Activated naive CD4-positive, alpha-beta T cell (primary cell): ENCODE measurements at regions not wholly inside any gene's neighbourhood (a gene's known extent, or its start where the extent isn't known, plus 50 kb on each side); places are given as distances from the start of the nearest gene placed in this dataset.
"Not testable (repeated sequence)": the region's sequence is repeated elsewhere in the genome, so short reads cannot be mapped to it uniquely, and the experiment has no call there.

Experiments used
- DNase-seq, 4 experiments: peaks; one replicate each; lab custom pipeline; 2025; lab: John Stamatoyannopoulos, UW

DNA sequence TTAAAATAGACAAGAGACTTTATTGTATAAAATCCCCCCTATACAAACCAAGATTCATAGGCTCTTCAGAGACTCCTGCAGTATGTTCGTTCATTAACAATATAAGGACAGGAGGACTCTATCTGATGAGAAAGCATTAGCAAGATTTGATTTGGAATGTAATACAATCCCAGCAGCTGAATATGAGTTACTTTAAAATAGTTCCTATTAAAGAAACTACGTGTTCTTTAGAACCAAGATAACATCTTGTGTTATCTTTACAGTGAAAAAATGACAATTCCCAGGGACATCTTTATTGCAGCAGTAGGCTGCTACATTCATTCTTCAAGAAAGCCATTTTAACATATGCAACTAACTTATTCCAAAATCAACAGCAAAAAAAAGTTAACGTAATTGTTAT is 1360.1 kb upstream of the GJE1 start:
- no peak for DNase-seq

DNA sequence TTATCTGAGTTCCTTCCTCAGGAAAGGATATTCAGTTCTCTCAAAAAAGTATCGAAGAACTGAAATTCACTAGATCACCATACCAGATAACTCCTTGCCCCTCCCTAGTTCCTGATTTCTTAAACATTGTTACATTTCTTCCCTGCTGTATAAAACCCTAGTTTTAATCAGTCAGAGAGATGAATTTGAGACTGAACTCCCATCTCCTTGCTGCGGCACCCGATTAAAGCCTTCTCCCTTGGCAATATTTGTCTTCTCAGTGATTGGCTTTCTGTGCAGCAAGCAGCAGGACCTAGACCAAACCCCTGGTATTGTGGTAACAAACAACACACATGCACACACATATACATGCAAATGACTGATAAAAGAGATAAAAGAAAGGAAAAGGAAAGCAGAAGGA is 1364.6 kb upstream of the GJE1 start:
- no peak for DNase-seq

DNA sequence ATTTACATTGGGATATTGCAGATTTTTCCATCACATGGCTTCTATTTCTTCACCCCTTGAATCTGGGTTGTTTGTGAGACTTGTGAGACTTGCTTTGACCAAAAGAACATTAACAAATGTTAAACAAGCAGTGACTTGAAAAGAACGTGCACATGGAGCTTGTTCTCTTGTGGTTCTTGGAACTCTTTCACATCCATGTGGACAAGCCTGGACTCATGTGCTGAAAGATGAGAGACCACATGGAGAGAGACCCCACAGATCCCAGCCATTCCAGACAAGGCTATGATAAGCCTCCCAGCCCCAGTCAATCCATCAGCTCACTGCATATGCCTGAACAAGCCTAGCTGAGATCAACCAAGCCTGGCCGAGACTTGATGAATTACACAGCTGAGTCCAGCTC is 1365.7 kb upstream of the GJE1 start:
- DNase-seq, result no peak

DNA sequence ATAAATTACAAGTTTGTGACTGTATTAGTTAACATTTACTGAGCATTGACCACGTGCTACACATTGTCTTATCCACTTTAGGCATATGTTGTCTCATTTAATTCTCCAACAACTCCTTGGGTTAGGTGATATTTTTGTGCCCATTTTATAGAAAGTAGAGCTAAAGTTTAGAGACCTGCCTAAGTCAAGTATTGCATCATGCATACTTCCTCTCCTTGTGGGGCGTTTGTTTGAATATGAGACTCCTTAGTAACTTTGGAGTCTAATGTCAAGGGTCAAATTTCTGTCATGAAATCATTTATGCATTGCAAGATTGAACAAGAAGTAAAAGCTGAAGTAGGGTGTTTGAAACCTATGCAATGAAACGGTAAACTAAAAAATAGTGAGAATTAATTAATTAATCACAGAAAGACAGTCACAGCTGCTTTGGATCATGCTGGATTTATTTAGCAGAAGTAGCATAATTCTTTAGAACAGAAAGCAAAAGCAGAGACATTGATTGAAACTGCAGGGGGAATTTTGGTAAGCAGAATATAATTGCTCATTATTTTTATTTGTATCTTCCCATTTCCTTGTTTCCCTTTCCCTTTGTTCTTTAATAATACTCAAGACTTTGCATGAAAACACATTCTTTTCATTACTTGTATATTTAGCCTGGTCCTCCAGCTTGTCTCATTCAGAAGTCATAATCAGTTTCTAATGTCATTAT is 1374.4 kb upstream of the GJE1 start:
- DNase-seq, result no peak

DNA sequence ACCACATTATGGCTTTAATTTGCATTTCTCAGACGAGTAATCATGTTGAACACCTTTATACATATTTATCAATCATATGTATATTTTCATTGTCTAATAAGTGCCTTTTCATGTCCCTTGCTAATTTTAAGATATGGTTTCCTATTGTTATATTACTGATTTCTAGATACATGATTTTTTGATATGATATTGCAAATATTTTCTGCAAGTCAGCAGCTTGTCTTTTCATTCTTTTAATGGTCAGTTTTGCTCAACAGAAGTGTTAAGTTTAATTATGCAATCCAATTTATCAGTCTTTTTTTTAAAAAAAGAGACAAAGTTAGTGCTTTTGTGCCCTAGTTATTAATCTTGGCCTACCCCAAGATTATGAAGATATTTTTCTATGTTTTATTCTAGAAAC is 1377.8 kb upstream of the CITED2 start:
- no peak for DNase-seq

DNA sequence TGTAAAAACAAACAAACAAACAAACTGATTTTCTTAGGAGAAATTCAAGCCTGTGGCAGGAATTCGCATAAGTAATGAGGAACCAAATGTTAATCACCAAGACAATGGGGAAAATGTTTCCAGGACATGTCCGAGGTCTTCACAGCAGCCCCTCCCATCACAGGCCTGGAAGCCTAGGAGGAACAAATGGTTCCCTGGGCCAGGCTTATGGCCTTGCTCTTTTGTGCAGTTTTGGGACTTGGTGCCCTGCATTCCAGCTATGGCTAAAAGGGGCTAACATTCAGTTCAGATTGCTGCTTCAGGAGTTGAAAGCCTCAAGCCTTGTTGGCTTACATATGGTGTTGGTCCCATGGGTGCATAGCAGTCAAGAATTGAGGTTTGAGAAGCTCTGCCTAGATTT is 1372.7 kb upstream of the CITED2 start:
- no peak for DNase-seq

DNA sequence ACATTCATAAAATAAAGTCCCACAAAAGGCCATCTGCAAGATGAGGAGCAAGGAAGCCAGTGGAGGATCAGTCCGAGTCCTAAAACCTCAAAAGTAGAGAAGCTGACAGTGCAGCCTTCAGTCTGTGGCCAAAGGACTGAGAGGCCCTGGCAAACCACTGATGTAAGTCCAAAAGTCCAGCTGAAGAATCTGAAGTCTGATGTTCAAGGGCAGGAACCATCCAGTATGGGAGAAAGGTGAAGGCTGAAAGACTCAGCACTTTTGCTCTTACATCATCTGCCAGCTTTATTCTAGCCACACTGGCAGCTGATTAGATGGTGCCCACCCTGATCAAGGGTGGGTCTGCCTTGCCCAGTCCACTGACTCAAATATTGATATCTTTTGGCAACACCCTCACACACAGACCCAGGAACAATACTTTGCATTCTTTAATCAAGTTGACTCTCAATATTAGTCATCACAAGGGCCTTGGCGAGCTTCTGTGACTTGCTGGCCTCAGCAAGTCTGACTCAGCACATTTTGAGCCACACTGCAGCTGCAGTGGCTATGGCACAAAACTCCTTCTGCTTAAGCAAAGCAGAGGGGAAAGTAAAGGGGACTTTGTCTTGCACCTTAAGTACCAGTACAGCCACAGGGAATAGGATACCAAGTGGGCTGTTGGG is 1370.3 kb upstream of the CITED2 start:
- DNase-seq, result no peak

DNA sequence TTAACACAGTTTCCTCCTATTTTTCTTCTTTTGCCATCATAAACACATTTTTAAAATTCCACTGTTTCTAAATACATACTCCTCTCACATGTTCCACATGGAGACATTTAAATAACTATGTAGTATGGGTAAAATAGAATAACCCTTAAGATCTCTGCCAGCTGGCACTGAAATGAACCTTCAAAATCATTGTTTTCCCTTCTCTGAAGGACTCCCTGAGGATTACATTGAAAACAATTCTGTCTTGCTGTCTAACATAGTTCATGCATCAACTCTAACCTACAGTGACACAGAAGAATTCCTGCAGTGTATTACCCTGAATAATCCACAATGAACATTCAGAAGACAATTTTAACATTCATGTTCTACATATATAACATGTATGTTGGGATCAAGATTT is 1361.8 kb upstream of the CITED2 start:
- DNase-seq, result no peak

DNA sequence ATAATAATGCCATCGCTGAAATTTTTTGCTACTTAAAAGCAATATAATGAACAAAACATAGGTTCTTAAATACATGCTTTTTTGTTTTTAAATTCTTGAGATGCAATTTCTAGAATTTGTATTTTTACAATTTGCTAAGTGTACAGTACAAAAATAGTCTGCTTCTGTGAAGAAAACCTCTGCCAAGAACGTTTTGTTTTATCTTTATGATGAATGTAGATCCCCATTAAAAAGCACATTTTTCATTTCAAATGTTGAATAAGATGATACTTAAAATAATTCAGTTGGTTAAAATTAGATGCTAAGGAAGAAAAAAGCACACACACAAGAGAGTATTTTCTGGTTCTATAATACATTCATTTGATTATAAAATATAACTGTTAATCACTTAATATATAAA is 1358.5 kb upstream of the CITED2 start:
- DNase-seq, result no peak

DNA sequence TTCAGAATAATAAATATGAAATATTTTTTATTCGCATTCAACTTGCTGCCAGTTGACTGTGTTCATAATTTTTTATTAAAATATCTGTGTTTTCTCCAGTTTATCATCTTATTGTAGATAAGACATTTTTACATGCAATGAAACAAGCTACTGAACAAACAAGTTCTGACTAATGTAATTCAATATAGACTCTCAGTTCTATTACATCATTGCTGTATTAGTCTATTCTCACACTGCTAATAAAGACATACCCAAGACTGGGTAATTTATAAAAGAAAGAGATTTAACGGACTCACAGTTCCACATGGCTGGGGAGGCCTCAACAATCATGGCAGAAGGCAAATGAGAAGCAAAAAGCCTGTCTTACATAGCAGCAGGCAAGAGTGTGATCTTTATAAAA is 1357.7 kb upstream of the CITED2 start:
- DNase-seq, result no peak

DNA sequence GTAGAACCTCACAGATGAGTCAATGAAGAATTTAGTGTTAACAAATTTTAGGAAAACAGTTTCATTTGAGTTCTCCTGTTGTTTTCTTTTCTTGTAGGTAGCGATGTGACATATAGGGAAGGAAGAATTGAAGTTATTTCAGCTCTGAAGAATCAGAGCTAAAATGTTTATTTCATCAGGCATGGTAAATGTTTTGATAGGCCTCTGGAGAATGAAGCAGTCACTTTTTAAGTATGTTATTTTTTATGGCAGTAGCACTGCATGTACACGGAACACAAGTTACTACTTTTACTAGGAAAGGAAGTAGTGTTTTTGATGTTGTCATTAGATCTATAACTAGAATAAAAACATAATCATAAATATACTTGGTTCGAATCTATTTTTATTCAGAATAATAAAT is 1357.3 kb upstream of the CITED2 start:
- DNase-seq, result no peak

DNA sequence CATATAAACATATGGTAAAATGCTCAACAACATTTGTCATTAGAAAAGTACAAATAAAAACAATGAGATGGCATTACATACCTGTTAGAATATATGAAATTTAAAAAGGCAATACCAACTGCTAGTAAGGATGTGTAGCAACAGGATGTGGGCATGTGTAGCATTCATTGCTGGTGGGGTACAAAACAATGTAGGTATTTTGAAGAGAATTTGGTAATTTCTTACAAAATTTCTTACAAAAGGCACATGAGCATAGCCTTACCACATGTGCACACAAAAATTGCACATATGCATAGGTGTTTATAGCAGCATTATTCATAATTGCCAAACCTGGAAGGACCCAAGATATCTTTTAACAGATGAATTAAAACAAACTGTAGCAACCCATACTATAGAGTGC is 1355.1 kb upstream of the CITED2 start:
- no peak for DNase-seq

DNA sequence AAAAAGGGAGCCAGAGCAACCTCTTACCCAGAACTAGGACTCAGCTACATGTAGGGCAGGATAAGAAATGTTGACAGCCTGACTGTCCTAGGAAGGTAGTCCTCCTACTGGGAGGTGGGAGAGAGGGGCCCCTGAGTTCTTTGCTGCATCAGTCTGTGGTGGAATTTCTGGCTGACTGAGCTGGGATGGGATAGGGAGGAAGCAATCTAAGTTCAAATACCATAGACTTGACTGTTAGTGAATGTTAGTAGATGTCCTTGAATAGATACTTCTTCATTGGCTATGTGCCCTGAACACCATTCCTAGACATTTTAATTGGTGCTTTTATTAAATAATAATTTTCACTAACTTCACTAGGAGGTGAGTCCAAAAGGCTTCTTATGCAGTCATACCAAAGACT is 1343.6 kb upstream of the CITED2 start:
- no peak for DNase-seq

DNA sequence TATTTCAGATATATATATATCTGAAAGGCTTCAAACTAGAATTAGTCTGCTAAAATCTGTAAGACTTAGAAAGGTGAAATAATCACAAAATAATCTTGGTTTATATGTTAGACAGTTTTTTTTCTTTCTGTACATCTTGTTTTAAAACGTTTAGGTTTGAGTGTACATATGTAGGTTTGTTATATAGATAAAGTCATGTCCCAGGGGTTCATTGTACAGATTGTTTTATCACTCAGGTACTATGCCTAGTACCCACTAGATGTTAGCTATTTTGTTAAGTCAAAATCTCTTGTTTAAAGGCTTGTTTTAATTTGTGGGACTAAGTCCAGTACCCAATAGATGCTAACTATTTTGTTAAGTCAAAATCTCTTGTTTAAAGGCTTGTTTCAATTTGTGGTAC is 1339.0 kb upstream of the CITED2 start:
- DNase-seq, result no peak

DNA sequence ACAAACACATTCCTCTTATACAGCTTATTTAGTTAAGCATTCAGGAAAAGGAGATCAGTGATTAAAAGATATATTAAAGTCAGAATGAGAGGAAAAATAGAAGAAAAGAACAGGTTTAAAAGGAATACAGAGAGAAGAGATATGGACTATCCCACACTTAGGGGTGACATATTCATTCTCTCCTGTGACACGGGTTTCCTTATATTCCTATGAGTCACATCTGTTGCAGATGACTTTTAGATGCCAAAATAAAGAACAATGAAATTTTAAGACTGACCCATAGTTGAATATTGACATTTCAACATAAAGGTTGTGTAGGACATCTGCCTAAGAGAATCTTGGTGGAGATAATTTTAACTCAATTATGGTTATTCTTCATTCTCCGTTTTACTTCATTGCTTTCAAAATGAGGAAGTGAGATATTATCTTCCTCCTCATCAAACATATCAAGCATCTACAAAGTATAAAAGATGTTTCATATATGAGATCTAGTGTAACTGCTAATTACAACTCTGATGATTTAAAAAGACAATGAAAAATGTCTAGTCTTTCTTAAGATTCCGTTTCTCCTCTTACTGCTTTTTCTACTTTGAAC is 1336.7 kb upstream of the CITED2 start:
- no peak for DNase-seq

DNA sequence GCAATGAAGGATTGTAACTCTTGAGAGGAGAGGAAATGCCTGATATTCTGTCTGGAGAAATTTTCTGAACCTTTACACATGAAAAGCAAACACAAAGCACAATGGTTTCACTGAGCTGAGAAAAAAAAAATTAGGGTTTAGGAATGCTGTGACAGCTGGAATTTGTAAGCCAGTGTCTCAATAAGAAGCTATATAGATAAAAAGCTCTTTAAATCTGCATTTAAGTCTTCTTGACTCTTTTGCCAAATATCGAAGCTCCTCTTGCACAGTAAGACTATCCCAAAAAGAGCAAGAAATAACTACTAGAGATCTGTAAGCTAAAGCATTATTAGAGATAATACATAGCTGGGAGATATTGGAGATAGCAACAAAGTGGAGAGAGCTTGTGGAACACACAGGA is 1334.0 kb upstream of the CITED2 start:
- DNase-seq, result no peak

DNA sequence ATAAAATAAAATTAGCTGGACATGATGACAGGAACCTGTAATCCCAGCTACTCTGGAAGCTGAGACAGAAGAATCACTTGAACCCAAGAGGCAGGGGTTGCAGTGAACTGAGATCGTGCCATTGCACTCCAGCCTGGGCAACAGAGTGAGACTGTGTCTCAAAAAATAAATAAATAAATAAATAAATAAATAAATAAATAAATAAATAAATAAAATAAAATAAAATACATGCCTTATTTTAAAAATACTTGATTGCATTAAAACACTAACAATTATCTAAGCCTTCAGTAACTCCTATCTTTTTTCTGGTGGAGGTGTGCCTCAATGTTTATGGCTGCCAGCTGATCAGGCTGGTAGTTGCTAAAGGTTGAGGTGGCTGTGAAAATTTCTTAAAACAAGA is 1329.6 kb upstream of the CITED2 start:
- DNase-seq, result not testable (repeated sequence)

DNA sequence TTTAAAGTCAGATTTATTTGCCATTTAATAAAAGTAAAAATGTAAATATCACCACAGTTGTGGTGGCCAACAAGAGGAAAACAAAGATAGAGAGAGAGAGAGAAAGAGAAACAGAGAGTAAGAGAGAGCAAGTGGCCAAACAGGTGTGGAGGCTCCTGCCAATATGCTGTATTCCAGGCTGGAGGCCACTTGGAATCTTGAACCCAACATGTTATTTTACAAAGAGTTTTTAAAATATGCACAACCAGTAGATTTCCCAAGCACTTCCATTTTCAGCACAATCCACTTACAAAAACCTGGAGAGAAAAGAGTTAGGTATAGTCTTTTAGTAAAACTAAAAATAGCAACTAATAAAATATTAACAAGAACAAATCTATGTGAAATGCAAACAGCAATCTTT is 1323.1 kb upstream of the CITED2 start:
- no peak for DNase-seq

DNA sequence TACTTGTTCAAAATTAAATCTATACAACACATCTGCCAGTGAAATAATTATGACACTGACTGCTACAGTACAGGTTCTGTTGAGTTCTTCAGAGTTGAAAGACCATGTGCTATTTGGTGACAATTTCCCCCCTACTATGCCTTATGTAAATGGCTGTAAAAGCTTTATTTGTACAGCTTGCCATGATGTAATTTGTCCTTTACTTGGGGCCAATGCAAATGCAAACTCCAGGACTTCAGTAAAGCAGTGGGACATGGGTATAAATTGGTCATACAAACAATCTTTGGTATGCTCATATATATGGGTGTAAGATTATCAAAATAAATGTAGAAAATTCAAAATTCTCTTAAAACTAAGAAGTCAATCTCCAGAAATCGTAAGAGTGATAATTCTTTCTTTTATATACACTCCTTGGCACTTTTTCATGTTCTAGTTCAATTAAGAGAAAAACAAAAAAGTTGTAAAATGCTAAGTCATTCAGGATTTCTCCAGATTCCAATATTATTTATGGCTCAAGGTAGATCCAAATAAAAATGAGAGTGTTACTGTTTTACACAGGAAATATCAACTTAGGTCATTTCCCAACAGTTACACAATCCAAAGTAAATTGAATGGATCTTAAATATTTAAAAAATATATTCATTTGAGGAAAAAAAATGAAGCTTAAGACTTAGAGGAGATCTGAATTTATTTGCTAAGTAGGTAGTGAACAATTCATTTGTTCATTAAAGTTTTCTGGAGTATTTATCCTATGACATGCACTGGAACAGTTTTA is 1310.5 kb upstream of the CITED2 start:
- no peak for DNase-seq

DNA sequence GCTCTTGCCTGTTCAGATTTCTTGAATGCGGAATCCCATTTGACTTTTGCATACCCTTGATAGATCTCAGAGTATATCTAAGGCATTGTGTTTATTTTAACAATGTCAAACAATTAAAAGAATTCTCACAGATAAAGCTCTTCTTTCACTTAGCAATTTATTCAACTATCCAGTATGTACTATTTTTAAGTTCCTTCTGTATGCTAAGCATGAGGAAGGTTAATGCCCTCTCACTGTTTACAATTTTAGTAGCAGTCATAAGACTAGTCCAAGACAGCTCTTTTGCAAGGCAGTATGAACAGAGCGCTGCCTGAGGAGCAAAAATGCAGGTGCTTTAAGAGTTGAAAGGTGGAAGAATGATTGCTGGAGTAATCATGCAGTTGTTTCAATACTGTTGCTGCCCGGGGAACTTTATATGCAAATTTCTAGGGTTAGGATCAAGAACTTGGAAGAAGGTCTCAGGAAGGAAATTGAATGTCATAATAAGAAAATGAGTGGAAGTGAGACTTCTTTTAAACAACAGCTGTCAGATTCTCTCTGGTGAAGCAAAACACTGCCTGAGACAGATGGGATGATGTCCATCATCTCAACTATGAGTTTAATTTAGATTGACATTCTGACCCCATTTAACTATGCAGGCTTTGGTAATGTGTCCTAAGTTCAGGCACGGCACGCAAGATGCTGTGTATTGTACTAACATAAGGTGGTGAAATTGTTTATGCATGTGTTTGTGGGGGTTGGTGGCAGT is 1303.5 kb upstream of the CITED2 start:
- DNase-seq, result no peak

DNA sequence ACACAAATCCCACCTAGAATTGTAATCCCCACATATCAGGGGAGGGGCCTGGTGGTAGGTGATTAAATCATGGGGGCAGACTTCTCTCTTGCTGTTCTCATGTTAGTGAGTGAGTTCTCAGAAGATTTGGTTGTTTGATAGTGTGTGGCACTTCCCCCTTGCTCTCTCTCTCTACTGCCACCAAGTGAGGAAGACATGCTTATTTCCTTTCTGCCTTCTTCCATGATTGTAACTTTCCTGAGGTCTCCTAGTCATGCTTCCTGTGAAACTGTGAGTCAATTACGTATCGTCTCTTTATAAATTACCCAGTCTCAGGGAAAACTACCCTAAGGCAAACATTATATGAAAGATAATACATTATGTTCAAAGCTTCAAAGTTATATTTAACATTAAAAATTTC is 1297.5 kb upstream of the CITED2 start:
- DNase-seq, result no peak

DNA sequence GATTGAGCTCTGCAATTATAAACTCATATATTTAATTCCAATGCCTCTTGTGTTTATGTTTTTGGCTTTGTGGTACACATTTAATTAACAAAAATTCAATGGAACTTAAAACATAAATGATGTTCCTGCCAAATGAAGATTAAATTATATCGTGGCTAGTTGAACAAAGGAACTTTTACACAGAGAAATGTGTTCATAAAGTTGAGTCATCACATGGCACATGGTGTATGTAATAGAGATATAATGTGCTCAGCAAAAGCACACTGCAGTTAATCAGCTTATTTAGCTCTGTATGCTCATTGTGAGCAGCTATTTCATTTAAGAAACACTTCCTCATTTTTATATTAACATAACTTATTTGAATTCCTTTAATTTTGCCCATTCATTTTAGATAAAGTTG is 1295.6 kb upstream of the CITED2 start:
- DNase-seq, result no peak
